Kidney (tissue), 13 donors: ENCODE measurements at regions not wholly inside any gene's neighbourhood (a gene's known extent, or its start where the extent isn't known, plus 50 kb on each side); places are given as distances from the start of the nearest gene placed in this dataset.
A peak's percentile ranks its signal among the peaks of the same experiment; 100 is the strongest.

Experiments used
- DNase-seq, 5 donors: peaks; one replicate each; pipeline ENCODE4 v3.0.0-alpha.2; 2013 to 2020
- FAIRE-seq: peaks from 2 replicates; lab custom pipeline; 2012; peaks lifted over from hg19 to GRCh38; lab: Jason Lieb, UNC
- H3K27ac ChIP-seq, 2 donors: one replicate each; pipeline ENCODE4 v1.7.0; 2013; ENCODE audit warnings: low read depth in 2 of 2, low read length in 2 of 2, inconsistent platforms in 1 of 2
- H3K27me3 ChIP-seq: one replicate; pipeline ENCODE4 v1.7.1; 2013; ENCODE audit warnings: low read length, inconsistent platforms; ENCODE audit not compliant: control insufficient read depth, insufficient read depth
- H3K36me3 ChIP-seq, 3 donors: one replicate each; pipeline versions ENCODE4 v1.7.0 to v1.7.1; 2013; ENCODE audit warnings: low read length in 3 of 3, control low read depth in 1 of 3, inconsistent platforms in 1 of 3; ENCODE audit not compliant: insufficient read depth in 3 of 3, control insufficient read depth in 2 of 3
- H3K4me1 ChIP-seq, 3 donors: one replicate each; pipeline versions ENCODE4 v1.7.0 to v1.7.1; 2013; ENCODE audit warnings: low read length in 3 of 3, inconsistent platforms in 1 of 3, low read depth in 1 of 3; ENCODE audit not compliant: control insufficient read depth in 2 of 3, insufficient read depth in 2 of 3
- H3K4me3 ChIP-seq, 3 donors: one replicate each; pipeline versions ENCODE4 v1.7.0 to v1.8.1; 2013; ENCODE audit warnings: low read length in 3 of 3, control low read depth in 1 of 3, inconsistent platforms in 1 of 3
- H3K9ac ChIP-seq, 3 donors: one replicate each; pipeline versions ENCODE4 v1.7.0 to v1.7.1; 2013; ENCODE audit warnings: low read length in 3 of 3, control low read depth in 1 of 3, inconsistent platforms in 1 of 3
- H3K9me3 ChIP-seq, 3 donors: one replicate each; pipeline versions ENCODE4 v1.7.0 to v1.7.1; 2013; ENCODE audit warnings: low read length in 3 of 3, control low read depth in 1 of 3, inconsistent platforms in 1 of 3; ENCODE audit not compliant: control insufficient read depth in 2 of 3, insufficient read depth in 1 of 3
- intact Hi-C: fragments of 100-400 bp; cut with DNase I; formaldehyde crosslinking; loops from one replicate; pipeline ENCODE4 v1.11.1; 2022
- TF ChIP-seq, protein P1 (sequence below): IDR thresholded peaks from 3 replicates; pipeline ENCODE4 v1.5.1; 2012; ENCODE audit warnings: mild to moderate bottlenecking, moderate library complexity, borderline replicate concordance; ENCODE audit not compliant: insufficient read depth; ENCODE audit errors: extremely low read depth
- donor health status: control.
- donor health status: control.
- donor health status: control.
- donor health status: control.
- donor health status: control.
- donor health status: DM: yes; HTN: yes; CAD: no.
- donor health status: Normal renal cell carcinoma (clear cell type).

DNA sequence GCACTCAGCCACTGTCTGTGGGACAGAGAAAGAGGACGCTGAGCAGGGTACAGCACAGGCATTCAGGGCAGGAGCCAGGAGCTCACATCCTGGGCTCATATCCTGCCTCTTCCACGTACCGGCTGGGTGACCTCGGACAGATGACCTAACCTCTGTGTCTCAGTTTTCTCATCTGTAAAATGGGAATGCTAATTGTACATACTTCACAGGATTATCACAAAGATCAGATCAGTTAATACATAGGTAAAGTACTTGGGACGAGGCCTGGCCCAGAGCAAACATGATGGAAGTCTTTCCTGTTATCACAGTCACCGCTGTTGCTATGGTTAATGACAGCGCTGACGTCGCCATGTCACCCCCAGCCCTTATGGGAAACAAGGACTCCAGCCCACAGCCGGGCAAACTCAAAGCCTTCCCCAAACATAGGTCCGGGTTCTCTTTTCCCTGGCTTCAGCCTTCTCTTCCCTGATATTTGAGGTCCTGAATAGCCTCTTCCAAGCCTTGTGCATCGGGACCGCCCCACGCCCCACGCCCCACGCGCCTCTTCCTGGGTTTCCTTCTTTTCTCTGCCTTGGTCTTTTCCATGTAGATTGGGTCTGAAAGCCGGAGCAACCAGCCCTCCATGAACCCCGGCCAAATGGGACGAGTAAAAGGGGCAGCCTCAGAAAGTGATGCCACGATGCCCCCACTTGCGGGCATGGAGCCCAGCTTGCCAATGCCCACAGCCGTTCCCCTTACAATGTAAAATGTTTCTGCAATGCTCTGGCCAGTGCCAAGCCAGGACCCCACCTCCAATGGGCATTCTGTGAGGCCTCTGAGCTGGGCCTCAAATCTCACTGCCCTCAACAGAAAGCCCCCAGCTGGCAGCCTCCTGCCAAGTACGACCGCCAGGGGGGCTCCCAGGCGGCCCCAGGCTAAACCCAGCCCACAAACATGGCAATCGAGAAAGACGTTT lies 125.4 kb downstream of the RFLNA start:
- Histone ChIP-seq H3K27me3 (no peaks in the 10 kb centered on the region), H3K36me3 (peaks cover 0 to 28% (median 10%) of the 10 kb centered on the region in 3 donors), H3K4me3 (no peak overlapping the region), H3K27ac (peak overlapping the region in 1 of 2 donors; percentile 75), H3K9me3 (no peaks in the 10 kb centered on the region), H3K4me1 (peaks cover 0 to 15% (median 8%) of the 10 kb centered on the region in 3 donors), H3K9ac (no peak overlapping the region)
- FAIRE-seq (no peak), DNase-seq (no peak)
- intact Hi-C loops = no loop called here
- TF ChIP-seq, protein P1, sequence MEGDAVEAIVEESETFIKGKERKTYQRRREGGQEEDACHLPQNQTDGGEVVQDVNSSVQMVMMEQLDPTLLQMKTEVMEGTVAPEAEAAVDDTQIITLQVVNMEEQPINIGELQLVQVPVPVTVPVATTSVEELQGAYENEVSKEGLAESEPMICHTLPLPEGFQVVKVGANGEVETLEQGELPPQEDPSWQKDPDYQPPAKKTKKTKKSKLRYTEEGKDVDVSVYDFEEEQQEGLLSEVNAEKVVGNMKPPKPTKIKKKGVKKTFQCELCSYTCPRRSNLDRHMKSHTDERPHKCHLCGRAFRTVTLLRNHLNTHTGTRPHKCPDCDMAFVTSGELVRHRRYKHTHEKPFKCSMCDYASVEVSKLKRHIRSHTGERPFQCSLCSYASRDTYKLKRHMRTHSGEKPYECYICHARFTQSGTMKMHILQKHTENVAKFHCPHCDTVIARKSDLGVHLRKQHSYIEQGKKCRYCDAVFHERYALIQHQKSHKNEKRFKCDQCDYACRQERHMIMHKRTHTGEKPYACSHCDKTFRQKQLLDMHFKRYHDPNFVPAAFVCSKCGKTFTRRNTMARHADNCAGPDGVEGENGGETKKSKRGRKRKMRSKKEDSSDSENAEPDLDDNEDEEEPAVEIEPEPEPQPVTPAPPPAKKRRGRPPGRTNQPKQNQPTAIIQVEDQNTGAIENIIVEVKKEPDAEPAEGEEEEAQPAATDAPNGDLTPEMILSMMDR = no peak

DNA sequence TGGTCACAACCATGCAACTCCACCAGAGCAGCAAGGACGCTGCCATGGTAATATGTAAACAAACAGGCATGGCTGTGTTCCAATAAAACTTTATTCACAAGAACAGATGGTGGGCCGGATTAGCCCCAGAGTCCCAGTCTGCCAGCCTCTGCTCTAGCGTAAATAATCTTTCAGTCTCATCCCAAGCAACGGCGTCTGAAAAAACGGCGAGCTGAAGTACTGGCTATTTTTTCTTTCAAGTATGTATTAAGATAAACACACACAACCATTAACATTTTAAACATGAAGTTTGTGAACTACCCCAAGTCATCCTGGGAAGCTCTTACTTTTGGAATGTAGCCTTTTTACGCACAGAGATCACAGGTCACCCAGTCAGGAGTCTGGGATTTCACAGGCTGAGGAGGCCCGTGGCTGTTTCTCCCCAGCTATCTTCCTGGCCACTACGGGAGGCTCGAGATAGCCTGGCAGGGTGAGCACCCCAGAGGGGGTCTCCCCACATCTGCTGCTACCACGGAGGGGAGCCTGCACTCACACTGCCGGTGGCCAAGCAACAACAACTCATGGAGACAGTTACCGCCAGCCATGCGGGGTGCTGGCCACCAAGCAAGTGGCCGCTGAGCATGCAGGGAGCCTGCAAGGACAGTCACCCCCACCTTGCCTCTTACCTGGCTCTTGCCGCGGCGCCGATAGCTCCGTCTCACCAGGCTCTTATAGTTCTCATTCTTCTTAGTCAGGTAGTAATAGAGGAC lies 124.6 kb downstream of the RFLNA start:
- H3K9ac ChIP-seq = no peak overlapping the region
- TF ChIP-seq, protein P1 = no peak
- no peak overlapping the region for H3K27ac ChIP-seq
- intact Hi-C loops = no loop called here
- DNase-seq = no peak
- H3K27me3 ChIP-seq = no peaks in the 10 kb centered on the region
- peaks cover 0 to 15% (median 8%) of the 10 kb centered on the region in 3 donors for H3K4me1 ChIP-seq
- peaks cover 0 to 19% (median 10%) of the 10 kb centered on the region in 3 donors for H3K36me3 ChIP-seq
- no peaks in the 10 kb centered on the region for H3K9me3 ChIP-seq
- no peak overlapping the region for H3K4me3 ChIP-seq
- FAIRE-seq = no peak

DNA sequence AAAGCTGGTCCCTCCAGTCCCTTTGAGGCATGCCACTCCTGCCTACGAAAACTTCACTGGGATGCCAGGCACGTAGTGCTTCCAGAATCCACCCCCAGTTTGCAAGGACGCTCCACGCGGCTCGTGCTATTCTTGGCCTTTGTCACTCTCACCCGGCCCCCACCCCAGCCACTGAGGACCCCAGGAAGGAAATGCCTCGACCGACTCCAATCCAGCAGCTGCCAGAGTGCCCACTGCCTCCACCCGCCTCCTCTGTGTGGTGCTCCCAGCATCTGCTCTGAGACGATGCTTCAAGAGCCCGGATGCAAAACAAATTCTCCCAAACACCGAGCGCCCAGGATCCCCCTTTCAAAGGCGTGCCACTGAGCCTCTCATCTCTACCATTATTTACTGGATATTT lies 123.9 kb downstream of the RFLNA start:
- H3K9ac ChIP-seq = no peak overlapping the region
- H3K4me1 ChIP-seq = peaks cover 0 to 14% (median 7%) of the 10 kb centered on the region in 3 donors
- DNase-seq = no peak
- TF ChIP-seq, protein P1 = no peak
- H3K4me3 ChIP-seq = no peak overlapping the region
- H3K27ac ChIP-seq = no peak overlapping the region
- H3K9me3 ChIP-seq = no peaks in the 10 kb centered on the region
- intact Hi-C loops = no loop called here
- peaks cover 0 to 18% (median 10%) of the 10 kb centered on the region in 3 donors for H3K36me3 ChIP-seq
- FAIRE-seq = no peak
- no peaks in the 10 kb centered on the region for H3K27me3 ChIP-seq
